ENCODE measurements at regions not wholly inside any gene's neighbourhood (a gene's known extent, or its start where the extent isn't known, plus 50 kb on each side); places are given as distances from the start of the nearest gene placed in this dataset.

- ATAC-seq (no peak), DNase-seq (no peak)
- Histone ChIP-seq H3K9me3 (peaks cover 0 to 8% (median 0%) of the 10 kb centered on the region in 11 donors), H3K36me3 (no peaks in the 10 kb centered on the region), H3K27me3 (no peaks in the 10 kb centered on the region), H3K4me1 (no peaks in the 10 kb centered on the region), H3K4me3 (no peak overlapping the region), H3K27ac (no peak overlapping the region)
- WGBS, 2 donors = 79 to 92% methylated on average over 2 of the region's 2 CpGs
- TF ChIP-seq, protein P1, sequence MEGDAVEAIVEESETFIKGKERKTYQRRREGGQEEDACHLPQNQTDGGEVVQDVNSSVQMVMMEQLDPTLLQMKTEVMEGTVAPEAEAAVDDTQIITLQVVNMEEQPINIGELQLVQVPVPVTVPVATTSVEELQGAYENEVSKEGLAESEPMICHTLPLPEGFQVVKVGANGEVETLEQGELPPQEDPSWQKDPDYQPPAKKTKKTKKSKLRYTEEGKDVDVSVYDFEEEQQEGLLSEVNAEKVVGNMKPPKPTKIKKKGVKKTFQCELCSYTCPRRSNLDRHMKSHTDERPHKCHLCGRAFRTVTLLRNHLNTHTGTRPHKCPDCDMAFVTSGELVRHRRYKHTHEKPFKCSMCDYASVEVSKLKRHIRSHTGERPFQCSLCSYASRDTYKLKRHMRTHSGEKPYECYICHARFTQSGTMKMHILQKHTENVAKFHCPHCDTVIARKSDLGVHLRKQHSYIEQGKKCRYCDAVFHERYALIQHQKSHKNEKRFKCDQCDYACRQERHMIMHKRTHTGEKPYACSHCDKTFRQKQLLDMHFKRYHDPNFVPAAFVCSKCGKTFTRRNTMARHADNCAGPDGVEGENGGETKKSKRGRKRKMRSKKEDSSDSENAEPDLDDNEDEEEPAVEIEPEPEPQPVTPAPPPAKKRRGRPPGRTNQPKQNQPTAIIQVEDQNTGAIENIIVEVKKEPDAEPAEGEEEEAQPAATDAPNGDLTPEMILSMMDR (IDR thresholded peaks at IDR 0.05) = no peak
- intact Hi-C loops (cut with DNase I) = no loop called here
Observed at GRCh38 chr6:95777338-95777737, 200.0 kb downstream of the MANEA start.

- H3K4me3 ChIP-seq = no peak overlapping the region
- peaks cover 0 to 8% (median 0%) of the 10 kb centered on the region in 11 donors for H3K9me3 ChIP-seq
- no peaks in the 10 kb centered on the region for H3K27me3 ChIP-seq
- ATAC-seq = no peak
- H3K36me3 ChIP-seq = no peaks in the 10 kb centered on the region
- no peaks in the 10 kb centered on the region for H3K4me1 ChIP-seq
- 48 to 52% methylated on average over 1 of the region's 1 CpG for WGBS, 2 donors
- intact Hi-C loops (cut with DNase I) = no loop called here
- TF ChIP-seq, protein P1 (IDR thresholded peaks at IDR 0.05) = no peak
- no peak for DNase-seq
- H3K27ac ChIP-seq = no peak overlapping the region
Observed at GRCh38 chr6:95780037-95780436, 202.7 kb downstream of the MANEA start.

- Histone ChIP-seq H3K4me1 (no peaks in the 10 kb centered on the region), H3K27ac (no peak overlapping the region), H3K27me3 (no peaks in the 10 kb centered on the region), H3K4me3 (no peak overlapping the region), H3K36me3 (no peaks in the 10 kb centered on the region), H3K9me3 (peaks cover 0 to 3% (median 0%) of the 10 kb centered on the region in 11 donors)
- TF ChIP-seq, protein P1 (IDR thresholded peaks at IDR 0.05) = no peak
- DNase-seq (no peak), ATAC-seq (no peak)
- intact Hi-C loops (cut with DNase I) = no loop called here
Observed at GRCh38 chr6:95784019-95784418, 206.7 kb downstream of the MANEA start.

- ATAC-seq = no peak
- Histone ChIP-seq H3K27me3 (no peaks in the 10 kb centered on the region), H3K4me3 (no peak overlapping the region), H3K9me3 (peaks cover 0 to 3% (median 0%) of the 10 kb centered on the region in 11 donors), H3K27ac (no peak overlapping the region), H3K36me3 (no peaks in the 10 kb centered on the region), H3K4me1 (no peaks in the 10 kb centered on the region)
- TF ChIP-seq, protein P1 (IDR thresholded peaks at IDR 0.05) = no peak
- intact Hi-C loops (cut with DNase I) = no loop called here
- 73 to 83% methylated on average over 3 of the region's 3 CpGs for WGBS, 2 donors
- no peak for DNase-seq
Observed at GRCh38 chr6:95784869-95785268, 207.5 kb downstream of the MANEA start.

All from heart right ventricle (tissue), 16 donors.